Nucleus accumbens (tissue), 56 donors: ENCODE measurements at regions not wholly inside any gene's neighbourhood (a gene's known extent, or its start where the extent isn't known, plus 50 kb on each side); places are given as distances from the start of the nearest gene placed in this dataset.
"Not testable (repeated sequence)": the region's sequence is repeated elsewhere in the genome, so short reads cannot be mapped to it uniquely, and the experiment has no call there.

Experiments
- DNase-seq, 56 donors: peaks; one replicate each; lab custom pipeline; 2025; lab: John Stamatoyannopoulos, UW

GRCh38 chr18:43934322-43934721, 657.0 kb upstream of the SYT4 start:
- DNase-seq: no peak

GRCh38 chr18:43934781-43935471, 657.6 kb upstream of the SYT4 start:
- DNase-seq: no peak

GRCh38 chr18:43936176-43936575, 658.9 kb upstream of the SYT4 start:
- DNase-seq: no peak

- no peak for DNase-seq
Observed at GRCh38 chr18:43949291-43949690, 672.0 kb upstream of the SYT4 start.

- no peak for DNase-seq
Observed at GRCh38 chr18:43950062-43950461, 672.8 kb upstream of the SYT4 start.

- no peak for DNase-seq
Observed at GRCh38 chr18:43952398-43952797, 675.1 kb upstream of the SYT4 start.

- no peak for DNase-seq
Observed at GRCh38 chr18:43961722-43962121, 684.4 kb upstream of the SYT4 start.

GRCh38 chr18:43964666-43965065, 687.4 kb upstream of the SYT4 start:
- DNase-seq: no peak

GRCh38 chr18:43965691-43966090, 688.4 kb upstream of the SYT4 start:
- no peak for DNase-seq

GRCh38 chr18:43970656-43971055, 693.4 kb upstream of the SYT4 start:
- no peak for DNase-seq

GRCh38 chr18:43978174-43978573, 700.9 kb upstream of the SYT4 start:
- no peak for DNase-seq

- DNase-seq: no peak
Observed at GRCh38 chr18:43982582-43982981, 698.1 kb upstream of the SETBP1 start.

- not testable (repeated sequence) for DNase-seq
Observed at GRCh38 chr18:43987061-43987460, 693.6 kb upstream of the SETBP1 start.

- no peak for DNase-seq
Observed at GRCh38 chr18:43992741-43993140, 687.9 kb upstream of the SETBP1 start.

- DNase-seq: no peak
Observed at GRCh38 chr18:43994381-43994780, 686.3 kb upstream of the SETBP1 start.

GRCh38 chr18:44013871-44014270, 666.8 kb upstream of the SETBP1 start:
- DNase-seq: no peak

GRCh38 chr18:44025421-44025820, 655.3 kb upstream of the SETBP1 start:
- no peak for DNase-seq

- no peak for DNase-seq
Observed at GRCh38 chr18:44028109-44028508, 652.6 kb upstream of the SETBP1 start.

- DNase-seq: no peak
Observed at GRCh38 chr18:44031063-44031462, 649.6 kb upstream of the SETBP1 start.

GRCh38 chr18:44033144-44033701, 647.5 kb upstream of the SETBP1 start:
- DNase-seq: no peak

GRCh38 chr18:44035554-44035953, 645.1 kb upstream of the SETBP1 start:
- no peak for DNase-seq

GRCh38 chr18:44036501-44036900, 644.2 kb upstream of the SETBP1 start:
- DNase-seq: peak in 6 of 56 donors; percentile 5 to 26 (median 10)

GRCh38 chr18:44039216-44039615, 641.5 kb upstream of the SETBP1 start:
- no peak for DNase-seq
